Mucosa of descending colon (tissue), 3 donors: ENCODE measurements at regions not wholly inside any gene's neighbourhood (a gene's known extent, or its start where the extent isn't known, plus 50 kb on each side); places are given as distances from the start of the nearest gene placed in this dataset.

Experiments used
- ATAC-seq: fragments of 200-7000 bp; cut with Tn5 transposase; one replicate; pipeline ENCODE4 v1.9.1; 2020; ENCODE audit warnings: mild to moderate bottlenecking, moderate library complexity
- DNase-seq, 3 donors: peaks; one replicate each; pipeline ENCODE4 v3.0.0-alpha.2; 2020
- H3K36me3 ChIP-seq: fragments of 200-600 bp; one replicate; pipeline ENCODE4 v1.8.0; 2021; ENCODE audit warnings: low read depth, mild to moderate bottlenecking
- H3K4me1 ChIP-seq: fragments of 200-600 bp; one replicate; pipeline ENCODE4 v1.8.0; 2021; ENCODE audit warnings: low read depth, mild to moderate bottlenecking
- H3K4me3 ChIP-seq: fragments of 200-600 bp; one replicate; pipeline ENCODE4 v1.8.0; 2021; ENCODE audit warnings: mild to moderate bottlenecking
- H3K9me3 ChIP-seq: fragments of 200-600 bp; one replicate; pipeline ENCODE4 v1.8.0; 2021; ENCODE audit warnings: mild to moderate bottlenecking
- CTCF ChIP-seq: fragments of 200-600 bp; IDR thresholded peaks from one replicate; pipeline ENCODE4 v1.8.0; 2022; ENCODE audit warnings: antibody characterized with exemption, mild to moderate bottlenecking
- intact Hi-C, 2 donors: fragments of 100-400 bp; cut with DNase I in 1 of 2; cut with micrococcal nuclease in 1 of 2; formaldehyde crosslinking; loops; one replicate each; pipeline versions ENCODE4 v1.11.0 to v1.11.1; 2022; cut with DNase I, micrococcal nuclease
- donor health status: DM: no; HTN: no; CAD: no; lungs with moderate emphysema.
- donor health status: DM: no; HTN: no; CAD: no.
- donor health status: DM: no; HTN: yes; CAD: no.

DNA sequence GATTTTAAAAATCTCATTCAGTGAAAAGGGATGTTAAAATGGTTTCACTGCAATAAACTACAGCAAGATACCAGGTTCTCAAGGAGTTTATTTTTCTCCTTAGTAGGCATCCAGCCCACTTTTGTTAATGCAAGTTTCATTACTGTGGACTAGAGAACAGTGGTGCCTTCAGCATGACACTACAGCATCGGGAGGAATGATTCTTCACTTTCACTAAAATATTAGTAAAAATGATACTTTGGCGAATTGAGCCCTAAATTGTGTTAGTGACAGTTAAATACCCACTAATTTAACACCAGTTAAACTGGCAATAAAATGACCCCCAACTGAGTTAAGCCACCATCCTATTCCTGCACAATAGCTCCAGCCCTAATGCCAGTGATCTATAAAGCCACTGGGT, 152.2 kb upstream of the MPDZ start:
- Histone ChIP-seq H3K4me1 (no peaks in the 10 kb centered on the region), H3K4me3 (no peak overlapping the region), H3K36me3 (no peaks in the 10 kb centered on the region), H3K9me3 (no peaks in the 10 kb centered on the region)
- DNase-seq (no peak), ATAC-seq (no peak)
- TF ChIP-seq CTCF = no peak
- intact Hi-C loops = no loop called here

DNA sequence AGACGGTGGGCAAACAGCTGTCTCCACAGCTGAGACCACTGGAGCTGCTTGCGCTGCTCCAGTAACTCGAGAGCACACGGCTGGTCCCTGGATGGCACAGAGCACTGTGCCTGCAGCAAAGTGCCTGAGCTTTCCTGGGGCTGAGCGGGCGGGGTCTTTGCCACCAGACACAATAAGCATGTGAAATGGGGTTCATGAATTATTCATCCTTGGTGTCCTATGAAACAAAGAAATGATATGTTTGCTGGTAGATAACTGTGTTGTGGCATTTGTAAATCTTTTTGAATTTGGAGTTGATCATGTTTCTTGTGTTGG, 151.7 kb upstream of the MPDZ start:
- TF ChIP-seq CTCF = no peak
- DNase-seq (no peak), ATAC-seq (no peak)
- Histone ChIP-seq H3K36me3 (no peaks in the 10 kb centered on the region), H3K9me3 (no peaks in the 10 kb centered on the region), H3K4me1 (no peaks in the 10 kb centered on the region), H3K4me3 (no peak overlapping the region)
- intact Hi-C loops = no loop called here

DNA sequence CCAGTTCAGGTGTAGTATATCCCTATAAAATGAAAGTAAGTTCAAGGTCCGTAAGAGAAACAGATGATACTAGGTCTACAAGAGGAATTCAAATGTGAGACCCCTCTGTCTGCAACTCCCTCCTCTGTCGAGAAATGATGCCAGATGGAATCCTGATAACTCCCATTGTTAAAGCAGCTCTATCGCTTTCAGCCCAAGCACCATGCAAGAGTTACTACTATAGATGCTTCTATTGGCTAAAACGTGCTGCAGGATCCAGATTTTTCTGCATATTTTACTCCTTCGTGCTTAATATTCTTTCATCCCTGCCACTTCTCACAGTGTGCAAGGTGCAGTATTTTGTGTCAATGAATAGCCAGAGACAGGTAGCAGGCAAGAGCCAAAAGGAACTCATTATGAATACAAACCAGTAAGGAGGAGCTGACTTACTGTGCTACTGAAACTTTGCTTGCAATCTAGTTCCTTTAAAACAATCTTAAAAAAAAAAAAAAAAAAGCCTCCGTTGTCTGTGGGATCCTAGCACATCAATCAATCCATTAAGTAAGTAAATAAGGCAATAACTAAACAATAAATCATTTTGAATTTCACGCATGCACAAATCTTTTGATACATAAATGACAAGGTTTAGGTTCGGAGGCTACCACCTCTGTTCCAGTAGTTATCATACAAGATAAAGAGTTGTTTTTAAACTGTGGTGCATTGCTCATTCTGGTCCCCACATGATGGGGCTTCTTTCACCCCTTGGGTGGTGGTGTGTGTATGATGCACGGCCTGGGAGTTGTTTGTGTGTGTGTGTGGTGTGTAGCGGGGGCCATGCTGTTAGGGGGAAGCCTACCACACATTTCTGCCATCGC, 151.1 kb upstream of the MPDZ start:
- no peak for TF ChIP-seq CTCF
- H3K9me3 ChIP-seq = no peaks in the 10 kb centered on the region
- ATAC-seq (no peak), DNase-seq (no peak)
- H3K4me3 ChIP-seq = no peak overlapping the region
- no peaks in the 10 kb centered on the region for H3K36me3 ChIP-seq
- intact Hi-C loops = no loop called here
- no peaks in the 10 kb centered on the region for H3K4me1 ChIP-seq

- no peak for DNase-seq
- no peak for TF ChIP-seq CTCF
- Histone ChIP-seq H3K9me3 (no peaks in the 10 kb centered on the region), H3K4me3 (no peak overlapping the region), H3K4me1 (no peaks in the 10 kb centered on the region), H3K36me3 (no peaks in the 10 kb centered on the region)
- no peak for ATAC-seq
- intact Hi-C loops = loop anchor here (5.0 to 10.0 kb wide), 2 partner anchors 75 to 923 kb away; no protein-coding TSS in a partner anchor
These were observed 150.1 kb upstream of the MPDZ start for GRCh38 chr9:13429301-13430190.

GRCh38 chr9:13428766-13429165, 149.3 kb upstream of the MPDZ start:
- no peak for DNase-seq
- no peaks in the 10 kb centered on the region for H3K9me3 ChIP-seq
- no peaks in the 10 kb centered on the region for H3K4me1 ChIP-seq
- H3K4me3 ChIP-seq = no peak overlapping the region
- no peak for TF ChIP-seq CTCF
- ATAC-seq = no peak
- H3K36me3 ChIP-seq = no peaks in the 10 kb centered on the region
- intact Hi-C loops = loop anchor here (5.0 to 10.0 kb wide), 2 partner anchors 74 to 924 kb away; no protein-coding TSS in a partner anchor
